Breast epithelium (tissue), 4 donors: ENCODE measurements at regions not wholly inside any gene's neighbourhood (a gene's known extent, or its start where the extent isn't known, plus 50 kb on each side); places are given as distances from the start of the nearest gene placed in this dataset.

Experiments used
- DNase-seq, 2 donors: peaks; one replicate each; pipeline ENCODE4 v3.0.0-alpha.2; 2019; ENCODE audit warnings: low spot score in 2 of 2
- H3K27ac ChIP-seq, 2 donors: fragments of 200-600 bp; sonication (generic) in 1 of 2; one replicate each; pipeline ENCODE4 v1.5.1; 2016 to 2019; ENCODE audit warnings: mild to moderate bottlenecking in 1 of 2
- H3K27me3 ChIP-seq, 2 donors: fragments of 200-600 bp; sonication (generic) in 1 of 2; one replicate each; pipeline versions ENCODE4 v1.5.1 to v1.6.0; 2017 to 2019; ENCODE audit warnings: control low read depth in 1 of 2, mild to moderate bottlenecking in 1 of 2
- H3K36me3 ChIP-seq: fragments of 200-600 bp; one replicate; pipeline ENCODE4 v1.5.1; 2019
- H3K4me1 ChIP-seq, 2 donors: fragments of 200-600 bp; sonication (generic); one replicate each; pipeline ENCODE4 v1.5.1; 2016 to 2019; ENCODE audit warnings: control low read depth in 1 of 2
- H3K4me3 ChIP-seq, 3 donors: fragments of 200-600 bp; sonication (generic); 1 replicate in 2 of 3; 2 replicates in 1 of 3; pipeline ENCODE4 v1.5.1; 2016 to 2019; ENCODE audit warnings: mild to moderate bottlenecking in 3 of 3, moderate library complexity in 2 of 3
- H3K9me3 ChIP-seq, 2 donors: fragments of 200-600 bp; sonication (generic) in 1 of 2; one replicate each; pipeline ENCODE4 v1.5.1; 2016 to 2019; ENCODE audit warnings: control low read depth in 1 of 2
- POLR2A ChIP-seq: fragments of 450-650 bp; IDR thresholded peaks from one replicate; pipeline ENCODE4 v1.6.1; 2016; ENCODE audit warnings: antibody characterized with exemption, mild to moderate bottlenecking, moderate library complexity
- POLR2AphosphoS5 ChIP-seq, 3 donors: sonication (generic); formaldehyde crosslinking; IDR thresholded peaks; one replicate each; pipeline ENCODE4 v1.6.1; 2017; ENCODE audit warnings: antibody characterized with exemption in 3 of 3
- intact Hi-C: fragments of 100-400 bp; cut with DNase I; formaldehyde crosslinking; loops from one replicate; pipeline ENCODE4 v1.15.1; 2023; ENCODE audit warnings: low total_unique reads
- TF ChIP-seq, protein P1 (sequence below), 3 donors: fragments of 450-650 bp; IDR thresholded peaks; one replicate each; pipeline ENCODE4 v1.5.1; 2016 to 2017; ENCODE audit warnings: antibody characterized with exemption in 3 of 3, mild to moderate bottlenecking in 3 of 3, moderate library complexity in 3 of 3

- TF ChIP-seq POLR2A (no peak), POLR2AphosphoS5 (IDR thresholded peaks at IDR 0.05) (no peak)
- TF ChIP-seq, protein P1, sequence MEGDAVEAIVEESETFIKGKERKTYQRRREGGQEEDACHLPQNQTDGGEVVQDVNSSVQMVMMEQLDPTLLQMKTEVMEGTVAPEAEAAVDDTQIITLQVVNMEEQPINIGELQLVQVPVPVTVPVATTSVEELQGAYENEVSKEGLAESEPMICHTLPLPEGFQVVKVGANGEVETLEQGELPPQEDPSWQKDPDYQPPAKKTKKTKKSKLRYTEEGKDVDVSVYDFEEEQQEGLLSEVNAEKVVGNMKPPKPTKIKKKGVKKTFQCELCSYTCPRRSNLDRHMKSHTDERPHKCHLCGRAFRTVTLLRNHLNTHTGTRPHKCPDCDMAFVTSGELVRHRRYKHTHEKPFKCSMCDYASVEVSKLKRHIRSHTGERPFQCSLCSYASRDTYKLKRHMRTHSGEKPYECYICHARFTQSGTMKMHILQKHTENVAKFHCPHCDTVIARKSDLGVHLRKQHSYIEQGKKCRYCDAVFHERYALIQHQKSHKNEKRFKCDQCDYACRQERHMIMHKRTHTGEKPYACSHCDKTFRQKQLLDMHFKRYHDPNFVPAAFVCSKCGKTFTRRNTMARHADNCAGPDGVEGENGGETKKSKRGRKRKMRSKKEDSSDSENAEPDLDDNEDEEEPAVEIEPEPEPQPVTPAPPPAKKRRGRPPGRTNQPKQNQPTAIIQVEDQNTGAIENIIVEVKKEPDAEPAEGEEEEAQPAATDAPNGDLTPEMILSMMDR (IDR thresholded peaks at IDR 0.05) = no peak
These were observed 671.1 kb upstream of the CELF2 start for GRCh38 chr10:10346390-10347150.

DNA sequence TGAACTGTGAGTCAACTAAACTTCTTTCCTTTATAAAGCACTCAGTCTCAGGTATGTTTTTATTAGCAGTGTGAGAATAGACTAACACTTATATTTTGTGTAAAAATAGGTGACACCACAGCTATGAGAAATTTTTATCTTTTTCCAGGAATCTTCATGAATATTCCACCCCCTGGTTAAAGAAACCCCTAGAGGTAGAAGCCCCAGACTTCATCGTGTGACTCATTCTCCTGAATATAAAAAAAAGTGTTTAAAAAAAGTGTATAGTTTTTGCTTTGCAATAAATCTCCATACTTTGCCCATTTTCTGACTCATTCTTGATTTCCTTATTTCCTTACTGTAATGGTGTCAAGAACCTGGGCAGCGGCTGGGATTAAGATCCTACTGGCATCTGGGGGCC is 667.6 kb upstream of the CELF2 start:
- H3K36me3 ChIP-seq = no peaks in the 10 kb centered on the region
- no peaks in the 10 kb centered on the region for H3K9me3 ChIP-seq
- H3K27ac ChIP-seq = no peak overlapping the region
- H3K4me1 ChIP-seq = no peaks in the 10 kb centered on the region
- H3K4me3 ChIP-seq = no peak overlapping the region
- no peak for DNase-seq
- TF ChIP-seq, protein P1 (IDR thresholded peaks at IDR 0.05) = no peak
- TF ChIP-seq POLR2A (no peak), POLR2AphosphoS5 (IDR thresholded peaks at IDR 0.05) (no peak)
- no peaks in the 10 kb centered on the region for H3K27me3 ChIP-seq
- intact Hi-C loops = no loop called here

More at GRCh38 chr10:10346390-10347150, 671.1 kb upstream of the CELF2 start:
- intact Hi-C loops = no loop called here
- Histone ChIP-seq H3K27me3 (no peaks in the 10 kb centered on the region), H3K36me3 (no peaks in the 10 kb centered on the region), H3K4me1 (no peaks in the 10 kb centered on the region), H3K27ac (no peak overlapping the region), H3K4me3 (no peak overlapping the region), H3K9me3 (no peaks in the 10 kb centered on the region)
- DNase-seq = no peak

- DNase-seq = no peak
- Histone ChIP-seq H3K9me3 (no peaks in the 10 kb centered on the region), H3K27ac (no peak overlapping the region), H3K36me3 (no peaks in the 10 kb centered on the region), H3K4me1 (no peaks in the 10 kb centered on the region), H3K27me3 (no peaks in the 10 kb centered on the region), H3K4me3 (no peak overlapping the region)
- TF ChIP-seq POLR2A (no peak), POLR2AphosphoS5 (IDR thresholded peaks at IDR 0.05) (no peak)
- TF ChIP-seq, protein P1 (IDR thresholded peaks at IDR 0.05) = no peak
- intact Hi-C loops = no loop called here
These were observed 666.2 kb upstream of the CELF2 start for GRCh38 chr10:10351451-10351850.

DNA sequence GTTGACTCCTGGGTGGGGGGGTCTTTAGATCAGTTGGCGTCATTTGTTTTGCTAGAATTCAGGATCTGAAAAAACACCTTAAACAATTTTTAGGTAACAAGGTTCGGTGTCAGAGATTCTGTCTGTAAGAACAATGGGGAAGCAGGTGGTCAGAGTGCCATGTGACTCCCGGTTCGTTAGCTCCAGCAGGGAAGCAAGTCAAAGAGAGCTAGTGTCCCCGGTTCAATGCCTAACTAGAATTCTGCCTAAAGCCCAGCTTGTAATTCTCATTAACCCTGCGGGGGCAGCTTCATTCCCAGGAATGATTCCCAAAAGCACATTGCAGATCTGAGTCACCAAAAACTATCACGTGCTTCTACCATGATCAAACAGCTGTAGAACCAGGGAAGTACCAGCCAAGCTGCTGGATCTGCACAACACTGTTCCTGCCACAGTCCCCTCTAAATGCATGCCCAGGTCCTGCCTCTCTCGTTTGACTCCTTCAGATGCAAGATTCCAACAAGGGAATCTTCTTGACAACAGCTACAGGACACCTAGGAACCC is 664.3 kb upstream of the CELF2 start:
- TF ChIP-seq POLR2AphosphoS5 (IDR thresholded peaks at IDR 0.05) = no peak
- TF ChIP-seq, protein P1 (IDR thresholded peaks at IDR 0.05) = no peak
- no peak for TF ChIP-seq POLR2A
- intact Hi-C loops = no loop called here

DNA sequence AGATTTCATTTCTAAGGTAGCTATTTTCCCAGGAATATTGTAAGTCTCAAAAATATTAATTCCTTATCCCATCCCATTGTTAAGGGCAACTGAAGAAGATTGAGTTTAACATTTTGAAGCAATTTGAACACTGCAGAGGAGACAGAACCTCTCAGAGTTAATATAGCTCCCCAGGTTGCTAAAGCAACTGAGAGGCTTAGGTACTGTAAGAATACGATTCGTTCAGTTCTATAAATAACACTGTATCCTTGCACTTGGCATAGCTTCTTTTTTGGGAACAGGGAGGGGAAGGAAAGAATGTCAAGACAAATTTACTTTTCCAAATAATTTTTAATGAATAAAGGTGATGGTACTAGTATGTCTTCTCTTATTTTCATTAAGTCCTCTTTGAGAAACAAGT is 658.4 kb upstream of the CELF2 start:
- H3K4me3 ChIP-seq = no peak overlapping the region
- no peak overlapping the region for H3K27ac ChIP-seq
- no peaks in the 10 kb centered on the region for H3K4me1 ChIP-seq
- H3K36me3 ChIP-seq = no peaks in the 10 kb centered on the region
- no peak for DNase-seq
- H3K27me3 ChIP-seq = no peaks in the 10 kb centered on the region
- no peak for TF ChIP-seq POLR2AphosphoS5 (IDR thresholded peaks at IDR 0.05)
- TF ChIP-seq, protein P1 (IDR thresholded peaks at IDR 0.05) = no peak
- TF ChIP-seq POLR2A = no peak
- no peaks in the 10 kb centered on the region for H3K9me3 ChIP-seq
- intact Hi-C loops = no loop called here

More for the DNA sequence above, 664.3 kb upstream of the CELF2 start:
- H3K27me3 ChIP-seq = no peaks in the 10 kb centered on the region
- no peaks in the 10 kb centered on the region for H3K4me1 ChIP-seq
- no peak for DNase-seq
- H3K4me3 ChIP-seq = no peak overlapping the region
- no peaks in the 10 kb centered on the region for H3K9me3 ChIP-seq
- no peak overlapping the region for H3K27ac ChIP-seq
- H3K36me3 ChIP-seq = no peaks in the 10 kb centered on the region
